Endodermal cell (in vitro differentiated cells): ENCODE measurements at regions not wholly inside any gene's neighbourhood (a gene's known extent, or its start where the extent isn't known, plus 50 kb on each side); places are given as distances from the start of the nearest gene placed in this dataset.
A peak's percentile ranks its signal among the peaks of the same experiment; 100 is the strongest.

Experiments
- DNase-seq: peaks from one replicate; pipeline ENCODE4 v3.0.0-alpha.2; 2017
- H3K27ac ChIP-seq: 2 replicates; pipeline ENCODE4 v1.5.1; 2013; ENCODE audit warnings: mild to moderate bottlenecking, low read depth, low read length, moderate library complexity
- H3K27me3 ChIP-seq: 2 replicates; pipeline ENCODE4 v1.6.1; 2013; ENCODE audit warnings: mild to moderate bottlenecking, low read length, moderate library complexity; ENCODE audit not compliant: insufficient read depth, control insufficient read depth, poor library complexity, severe bottlenecking
- H3K36me3 ChIP-seq: 2 replicates; pipeline ENCODE4 v1.7.0; 2013; ENCODE audit warnings: mild to moderate bottlenecking, low read length, moderate library complexity; ENCODE audit not compliant: control insufficient read depth, insufficient read depth
- H3K4me1 ChIP-seq: one replicate; pipeline ENCODE4 v1.7.0; 2013; ENCODE audit warnings: low read length; ENCODE audit not compliant: control insufficient read depth, insufficient read depth
- H3K4me3 ChIP-seq: 2 replicates; pipeline ENCODE4 v1.5.1; 2013; ENCODE audit warnings: mild to moderate bottlenecking, low read length, moderate library complexity
- H3K9ac ChIP-seq: 2 replicates; pipeline ENCODE4 v1.6.1; 2013; ENCODE audit warnings: mild to moderate bottlenecking, low read length, moderate library complexity; ENCODE audit not compliant: poor library complexity, severe bottlenecking; ENCODE audit errors: extremely low read depth
- H3K9me3 ChIP-seq: 2 replicates; pipeline ENCODE4 v1.6.1; 2013; ENCODE audit warnings: mild to moderate bottlenecking, low read length, moderate library complexity; ENCODE audit not compliant: control insufficient read depth
- H3K27ac Mint-ChIP-seq: 2 replicates; pipeline ENCODE4 v1.8.0; 2020; ENCODE audit warnings: mixed read lengths
- H3K27me3 Mint-ChIP-seq: 2 replicates; pipeline ENCODE4 v1.8.0; 2021; ENCODE audit warnings: mild to moderate bottlenecking, mixed read lengths; ENCODE audit not compliant: insufficient read depth
- H3K36me3 Mint-ChIP-seq: 2 replicates; pipeline ENCODE4 v1.8.0; 2020; ENCODE audit warnings: low read depth, mixed read lengths
- H3K4me1 Mint-ChIP-seq: 2 replicates; pipeline ENCODE4 v1.8.0; 2020; ENCODE audit warnings: mixed read lengths
- H3K4me3 Mint-ChIP-seq: 2 replicates; pipeline ENCODE4 v1.8.0; 2020; ENCODE audit warnings: mild to moderate bottlenecking, moderate library complexity, mixed read lengths
- H3K9me3 Mint-ChIP-seq: 2 replicates; pipeline ENCODE4 v1.8.0; 2020; ENCODE audit warnings: mild to moderate bottlenecking, mixed read lengths
- WGBS, 2 experiments: methylation state at CpG; one replicate each; pipeline versions ENCODE4 v1.1.5 to v1.1.7; 2013; ENCODE audit warnings: missing lambda C conversion rate in 2 of 2, mixed read lengths in 1 of 2; ENCODE audit not compliant: insufficient coverage in 1 of 2, insufficient read length in 1 of 2; 5-methylcytosine and 5-hydroxymethylcytosine counted together
- TF ChIP-seq, protein P1 (sequence below): fragments of 200-600 bp; sonication (generic); conservative IDR thresholded peaks from 2 replicates; pipeline ENCODE4 v1.5.0; 2021; ENCODE audit warnings: antibody characterized with exemption, mild to moderate bottlenecking

- Mint-ChIP-seq H3K27ac (no peak overlapping the region), H3K4me3 (no peak overlapping the region), H3K9me3 (no peaks in the 10 kb centered on the region), H3K36me3 (no peaks in the 10 kb centered on the region), H3K4me1 (peaks cover 33% of the 10 kb centered on the region), H3K27me3 (peaks cover 5% of the 10 kb centered on the region)
- no peaks in the 10 kb centered on the region for H3K9me3 ChIP-seq
- no peak overlapping the region for H3K27ac ChIP-seq
- H3K36me3 ChIP-seq = no peaks in the 10 kb centered on the region
- no peak overlapping the region for H3K4me3 ChIP-seq
- H3K9ac ChIP-seq = no peak overlapping the region
- peaks cover 17% of the 10 kb centered on the region for H3K4me1 ChIP-seq
- H3K27me3 ChIP-seq = no peaks in the 10 kb centered on the region
- DNase-seq = peak; percentile 70
- TF ChIP-seq, protein P1, sequence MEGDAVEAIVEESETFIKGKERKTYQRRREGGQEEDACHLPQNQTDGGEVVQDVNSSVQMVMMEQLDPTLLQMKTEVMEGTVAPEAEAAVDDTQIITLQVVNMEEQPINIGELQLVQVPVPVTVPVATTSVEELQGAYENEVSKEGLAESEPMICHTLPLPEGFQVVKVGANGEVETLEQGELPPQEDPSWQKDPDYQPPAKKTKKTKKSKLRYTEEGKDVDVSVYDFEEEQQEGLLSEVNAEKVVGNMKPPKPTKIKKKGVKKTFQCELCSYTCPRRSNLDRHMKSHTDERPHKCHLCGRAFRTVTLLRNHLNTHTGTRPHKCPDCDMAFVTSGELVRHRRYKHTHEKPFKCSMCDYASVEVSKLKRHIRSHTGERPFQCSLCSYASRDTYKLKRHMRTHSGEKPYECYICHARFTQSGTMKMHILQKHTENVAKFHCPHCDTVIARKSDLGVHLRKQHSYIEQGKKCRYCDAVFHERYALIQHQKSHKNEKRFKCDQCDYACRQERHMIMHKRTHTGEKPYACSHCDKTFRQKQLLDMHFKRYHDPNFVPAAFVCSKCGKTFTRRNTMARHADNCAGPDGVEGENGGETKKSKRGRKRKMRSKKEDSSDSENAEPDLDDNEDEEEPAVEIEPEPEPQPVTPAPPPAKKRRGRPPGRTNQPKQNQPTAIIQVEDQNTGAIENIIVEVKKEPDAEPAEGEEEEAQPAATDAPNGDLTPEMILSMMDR = no peak
- 68 to 73% methylated on average over 5 of the region's 5 CpGs for WGBS, 2 experiments
Observed at GRCh38 chr17:33375103-33375502, 82.0 kb upstream of the ASIC2 start.

DNA sequence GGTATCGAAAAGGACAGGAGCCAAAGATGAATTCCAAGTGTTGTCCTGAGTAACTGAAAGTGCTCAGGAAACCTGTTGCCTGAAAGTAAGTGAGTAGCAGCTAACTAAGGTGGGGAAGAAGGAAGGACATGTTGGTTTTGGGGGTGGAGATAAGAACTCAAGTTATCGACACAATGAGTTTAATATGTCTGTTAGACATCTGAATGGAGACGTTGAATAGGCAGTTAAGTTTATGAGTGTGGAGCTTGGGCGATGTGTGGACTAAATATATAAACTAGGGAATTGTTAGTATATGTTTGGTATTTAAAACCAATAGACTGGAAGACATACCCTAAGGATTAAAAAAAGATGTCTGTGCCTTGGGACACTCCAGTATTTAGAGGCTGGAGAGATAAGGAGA, 82.7 kb upstream of the ASIC2 start:
- no peak overlapping the region for H3K27ac ChIP-seq
- H3K4me3 ChIP-seq = no peak overlapping the region
- H3K9ac ChIP-seq = no peak overlapping the region
- peaks cover 27% of the 10 kb centered on the region for H3K4me1 Mint-ChIP-seq
- 90 to 96% methylated on average over 4 of the region's 4 CpGs for WGBS, 2 experiments
- H3K9me3 ChIP-seq = no peaks in the 10 kb centered on the region
- no peak overlapping the region for H3K27ac Mint-ChIP-seq
- peaks cover 13% of the 10 kb centered on the region for H3K4me1 ChIP-seq
- H3K36me3 Mint-ChIP-seq = no peaks in the 10 kb centered on the region
- no peak overlapping the region for H3K4me3 Mint-ChIP-seq
- TF ChIP-seq, protein P1 = no peak
- H3K36me3 ChIP-seq = no peaks in the 10 kb centered on the region
- DNase-seq = no peak
- no peaks in the 10 kb centered on the region for H3K27me3 ChIP-seq
- H3K27me3 Mint-ChIP-seq = peaks cover 5% of the 10 kb centered on the region
- no peaks in the 10 kb centered on the region for H3K9me3 Mint-ChIP-seq

DNA sequence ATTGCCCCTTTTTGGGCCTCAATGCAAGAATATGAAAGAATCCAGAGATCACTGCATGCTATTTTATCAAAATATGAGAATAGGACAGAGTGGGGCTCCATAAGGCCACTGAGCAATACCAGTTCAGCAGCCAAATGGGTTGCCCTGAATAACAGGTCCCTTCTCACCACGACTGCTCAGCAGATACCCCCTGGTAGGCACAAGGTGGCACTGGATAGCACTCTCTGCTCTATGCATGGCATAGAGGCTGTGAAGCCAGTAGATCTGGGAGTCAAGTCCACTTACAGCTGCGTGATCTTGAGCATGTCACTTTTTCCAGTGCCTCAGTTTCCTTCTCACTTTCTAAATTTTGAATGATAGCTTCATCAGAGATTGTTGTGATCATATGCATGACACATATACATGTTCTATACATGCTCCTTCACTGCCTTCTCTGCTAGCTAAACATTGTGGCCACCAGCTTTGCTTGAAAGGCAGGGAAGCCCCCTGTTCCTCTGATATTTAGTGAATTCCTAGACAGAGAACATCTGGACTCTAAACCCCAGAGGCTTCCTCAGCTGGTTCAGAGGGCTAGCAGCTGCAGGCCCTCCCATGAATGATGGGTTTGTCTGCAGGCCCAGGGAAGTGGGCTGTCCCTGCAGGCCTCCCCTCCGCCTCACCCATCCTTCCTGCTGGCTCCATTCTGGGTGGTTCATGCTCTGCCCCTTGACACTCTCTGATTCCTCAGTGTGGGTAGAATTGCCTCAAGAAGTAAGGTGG, 84.9 kb upstream of the ASIC2 start:
- no peak overlapping the region for H3K27ac Mint-ChIP-seq
- H3K4me1 Mint-ChIP-seq = peaks cover 14% of the 10 kb centered on the region
- H3K36me3 Mint-ChIP-seq = no peaks in the 10 kb centered on the region
- H3K9me3 Mint-ChIP-seq = no peaks in the 10 kb centered on the region
- Histone ChIP-seq H3K27ac (no peak overlapping the region), H3K27me3 (no peaks in the 10 kb centered on the region), H3K4me1 (peaks cover 8% of the 10 kb centered on the region), H3K9ac (no peak overlapping the region), H3K9me3 (no peaks in the 10 kb centered on the region), H3K4me3 (no peak overlapping the region), H3K36me3 (no peaks in the 10 kb centered on the region)
- WGBS, 2 experiments = 91 to 95% methylated on average over 2 to 3 of the region's 3 CpGs
- H3K4me3 Mint-ChIP-seq = no peak overlapping the region
- DNase-seq = no peak
- peaks cover 5% of the 10 kb centered on the region for H3K27me3 Mint-ChIP-seq
- TF ChIP-seq, protein P1 = no peak
